Ovary (tissue), 3 donors: ENCODE measurements at regions not wholly inside any gene's neighbourhood (a gene's known extent, or its start where the extent isn't known, plus 50 kb on each side); places are given as distances from the start of the nearest gene placed in this dataset.

ENCODE experiments used
- CTCF ChIP-seq, 3 donors: fragments of 450-650 bp in 2 of 3; fragments of 200-600 bp in 1 of 3; IDR thresholded peaks; one replicate each; pipeline versions ENCODE4 v1.5.1 to v1.8.0; 2016 to 2022; ENCODE audit warnings: antibody characterized with exemption in 3 of 3, mild to moderate bottlenecking in 1 of 3
- POLR2A ChIP-seq: fragments of 450-650 bp; IDR thresholded peaks from one replicate; pipeline ENCODE4 v1.6.1; 2017; ENCODE audit warnings: antibody characterized with exemption, mild to moderate bottlenecking, moderate library complexity
- donor health status: DM: no; HTN: no; CAD: no.

GRCh38 chr4:23149815-23150214 is 457.1 kb downstream of the GBA3 start:
- TF ChIP-seq CTCF (IDR thresholded peaks at IDR 0.05), result no peak
- TF ChIP-seq POLR2A, result no peak
